ENCODE measurements at regions not wholly inside any gene's neighbourhood (a gene's known extent, or its start where the extent isn't known, plus 50 kb on each side); places are given as distances from the start of the nearest gene placed in this dataset.
"Not testable (repeated sequence)": the region's sequence is repeated elsewhere in the genome, so short reads cannot be mapped to it uniquely, and the experiment has no call there.

GRCh38 chr10:44105696-44106095, 279.2 kb downstream of the CXCL12 start:
- no peak for DNase-seq

- DNase-seq, result no peak
These were observed 282.1 kb downstream of the CXCL12 start for GRCh38 chr10:44102726-44103255.

- no peak for DNase-seq
These were observed 283.8 kb downstream of the CXCL12 start for GRCh38 chr10:44101082-44101481.

GRCh38 chr10:44099511-44099910, 285.4 kb downstream of the CXCL12 start:
- DNase-seq, result no peak

GRCh38 chr10:44096217-44096616, 288.7 kb downstream of the CXCL12 start:
- not testable (repeated sequence) for DNase-seq

- no peak for DNase-seq
These were observed 295.2 kb downstream of the CXCL12 start for GRCh38 chr10:44089671-44090070.

- DNase-seq, result no peak
These were observed 297.5 kb downstream of the CXCL12 start for GRCh38 chr10:44087403-44087802.

GRCh38 chr10:44083719-44084400, 301.0 kb downstream of the CXCL12 start:
- DNase-seq, result no peak

GRCh38 chr10:44071479-44071878, 313.4 kb downstream of the CXCL12 start:
- peak; percentile 83 for DNase-seq

- no peak for DNase-seq
These were observed 314.6 kb downstream of the CXCL12 start for GRCh38 chr10:44070282-44070681.

GRCh38 chr10:44069573-44069972, 315.3 kb downstream of the CXCL12 start:
- DNase-seq, result no peak

GRCh38 chr10:44068716-44069482, 316.0 kb downstream of the CXCL12 start:
- DNase-seq, result no peak

GRCh38 chr10:44067432-44067831, 317.5 kb downstream of the CXCL12 start:
- no peak for DNase-seq

- no peak for DNase-seq
These were observed 318.2 kb downstream of the CXCL12 start for GRCh38 chr10:44066527-44067255.

- no peak for DNase-seq
These were observed 318.9 kb downstream of the CXCL12 start for GRCh38 chr10:44065788-44066526.

- no peak for DNase-seq
These were observed 319.7 kb downstream of the CXCL12 start for GRCh38 chr10:44064987-44065787.

GRCh38 chr10:44064317-44064716, 320.6 kb downstream of the CXCL12 start:
- DNase-seq, result no peak

- DNase-seq, result no peak
These were observed 321.2 kb downstream of the CXCL12 start for GRCh38 chr10:44063686-44064085.

GRCh38 chr10:44060719-44061118, 324.2 kb downstream of the CXCL12 start:
- no peak for DNase-seq

- no peak for DNase-seq
These were observed 324.7 kb downstream of the CXCL12 start for GRCh38 chr10:44060221-44060620.

GRCh38 chr10:44058259-44058658, 326.6 kb downstream of the CXCL12 start:
- no peak for DNase-seq

All from muscle of arm (tissue), 1 donor.